H1 (cell line): ENCODE measurements at regions not wholly inside any gene's neighbourhood (a gene's known extent, or its start where the extent isn't known, plus 50 kb on each side); places are given as distances from the start of the nearest gene placed in this dataset.

Experiments
- CTCF ChIA-PET: fragments of 300-600 bp; sonication (Branson Sonifier 250); formaldehyde crosslinking; loops from one replicate; lab custom pipeline; 2021; ENCODE audit not compliant: partially characterized antibody; lab: Charles Lee
- POLR2A ChIA-PET: fragments of 300-600 bp; sonication (Branson Sonifier 250); formaldehyde crosslinking; loops from one replicate; lab custom pipeline; 2021; ENCODE audit warnings: inconsistent platforms; ENCODE audit not compliant: partially characterized antibody; lab: Charles Lee
- DNase-seq, 2 experiments: peaks; one replicate each; pipeline versions ENCODE4 v3.0.0 to v3.0.0-alpha.2; 2010 to 2022; ENCODE audit warnings: low spot score in 2 of 2, low read depth in 1 of 2, mixed read lengths in 1 of 2
- FAIRE-seq: peaks from 2 replicates; lab custom pipeline; 2011; peaks lifted over from hg19 to GRCh38; lab: Jason Lieb, UNC
- H2AFZ ChIP-seq: 2 replicates; pipeline ENCODE4 v1.8.1; 2012; ENCODE audit warnings: low read length, inconsistent platforms
- H2AK5ac ChIP-seq: 2 replicates; pipeline ENCODE4 v1.6.1; 2013; ENCODE audit warnings: low read depth, low read length
- H2BK120ac ChIP-seq: replicated peaks from 2 replicates; pipeline ENCODE3; 2013; ENCODE audit warnings: low read depth, low read length, inconsistent platforms
- H2BK12ac ChIP-seq: 2 replicates; pipeline ENCODE4 v1.6.1; 2013; ENCODE audit warnings: low read depth, low read length
- H2BK15ac ChIP-seq: 2 replicates; pipeline ENCODE4 v1.6.1; 2013; ENCODE audit warnings: low read length
- H2BK20ac ChIP-seq: 2 replicates; pipeline ENCODE4 v1.6.1; 2013; ENCODE audit warnings: low read length
- H2BK5ac ChIP-seq: 2 replicates; pipeline ENCODE4 v1.6.1; 2013; ENCODE audit warnings: low read depth, low read length
- H3K14ac ChIP-seq: 2 replicates; pipeline ENCODE4 v1.6.1; 2013; ENCODE audit warnings: inconsistent platforms; ENCODE audit not compliant: insufficient read length
- H3K18ac ChIP-seq: 2 replicates; pipeline ENCODE4 v1.6.1; 2013; ENCODE audit warnings: low read length; ENCODE audit errors: extremely low read depth
- H3K23ac ChIP-seq: 2 replicates; pipeline ENCODE4 v1.6.1; 2013; ENCODE audit warnings: inconsistent platforms; ENCODE audit not compliant: insufficient read length
- H3K23me2 ChIP-seq: 2 replicates; pipeline ENCODE4 v1.6.1; 2013; ENCODE audit warnings: low read depth, low read length
- H3K27ac ChIP-seq: 2 replicates; pipeline ENCODE4 v1.6.1; 2011; ENCODE audit warnings: low read depth, low read length, inconsistent platforms
- H3K27me3 ChIP-seq, 4 experiments: replicated peaks in 1 of 4; 1 replicate in 1 of 4; 2 replicates in 3 of 4; pipeline versions ENCODE4 v1.6.1 to v1.8.1; 2011 to 2013; ENCODE audit warnings: low read length in 3 of 4, mild to moderate bottlenecking in 3 of 4, inconsistent platforms in 2 of 4, mixed read lengths in 2 of 4, moderate library complexity in 1 of 4; ENCODE audit not compliant: control insufficient read depth in 3 of 4, insufficient read depth in 3 of 4; ENCODE audit errors: extremely low read depth in 1 of 4
- H3K36me3 ChIP-seq, 4 experiments: 2 replicates each; pipeline versions ENCODE4 v1.6.1 to v1.8.1; 2011 to 2013; ENCODE audit warnings: mild to moderate bottlenecking in 4 of 4, low read length in 3 of 4, moderate library complexity in 2 of 4, control low read depth in 1 of 4, inconsistent platforms in 1 of 4; ENCODE audit not compliant: insufficient read depth in 4 of 4, control insufficient read depth in 2 of 4
- H3K4ac ChIP-seq: replicated peaks from 2 replicates; pipeline ENCODE3; 2013; ENCODE audit warnings: low read length, low read depth, mixed read lengths, inconsistent platforms; ENCODE audit not compliant: insufficient read length
- H3K4me1 ChIP-seq, 4 experiments: replicated peaks in 1 of 4; 1 replicate in 1 of 4; 2 replicates in 3 of 4; pipeline versions ENCODE4 v1.6.1 to v1.8.1; 2011 to 2013; ENCODE audit warnings: low read length in 3 of 4, inconsistent platforms in 2 of 4, mixed read lengths in 1 of 4; ENCODE audit not compliant: insufficient read depth in 4 of 4, control insufficient read depth in 3 of 4
- H3K4me2 ChIP-seq, 2 experiments: 2 replicates each; pipeline versions ENCODE4 v1.6.1 to v1.8.1; 2011 to 2013; ENCODE audit warnings: low read depth in 2 of 2, low read length in 2 of 2, control low read depth in 1 of 2, inconsistent platforms in 1 of 2, mild to moderate bottlenecking in 1 of 2; ENCODE audit not compliant: insufficient read depth in 1 of 2
- H3K4me3 ChIP-seq, 4 experiments: fragments of 200-600, 300-600 bp in 1 of 4; sonication (generic), shearing (Covaris generic), sonication (Bioruptor Twin) in 1 of 4; 2 replicates each; pipeline versions ENCODE4 v1.5.1 to v1.8.1; 2011 to 2016; ENCODE audit warnings: low read length in 4 of 4, low read depth in 3 of 4, control low read depth in 2 of 4, inconsistent platforms in 2 of 4, mild to moderate bottlenecking in 2 of 4, mixed read lengths in 1 of 4, moderate library complexity in 1 of 4; ENCODE audit not compliant: insufficient read depth in 2 of 4; ENCODE audit errors: extremely low read depth in 1 of 4
- H3K56ac ChIP-seq: replicated peaks from 2 replicates; pipeline ENCODE3; 2013; ENCODE audit warnings: low read depth, mild to moderate bottlenecking, mixed read lengths, low read length, inconsistent platforms; ENCODE audit not compliant: insufficient read length
- H3K79me1 ChIP-seq: 2 replicates; pipeline ENCODE4 v1.6.1; 2013; ENCODE audit warnings: low read depth, low read length, control low read depth
- H3K79me2 ChIP-seq, 2 experiments: 2 replicates each; pipeline versions ENCODE4 v1.6.1 to v1.8.1; 2012 to 2013; ENCODE audit warnings: low read length in 2 of 2, mild to moderate bottlenecking in 2 of 2, inconsistent platforms in 1 of 2; ENCODE audit not compliant: insufficient read depth in 2 of 2, control insufficient read depth in 1 of 2
- H3K9ac ChIP-seq, 4 experiments: replicated peaks in 1 of 4; 1 replicate in 1 of 4; 2 replicates in 3 of 4; pipeline versions ENCODE4 v1.6.1 to v1.8.1; 2011 to 2013; ENCODE audit warnings: low read depth in 3 of 4, low read length in 3 of 4, control low read depth in 2 of 4, mild to moderate bottlenecking in 2 of 4, moderate library complexity in 2 of 4, inconsistent platforms in 1 of 4; ENCODE audit errors: extremely low read depth in 1 of 4
- H3K9me3 ChIP-seq, 2 experiments: 2 replicates each; pipeline versions ENCODE4 v1.6.1 to v1.8.1; 2012 to 2013; ENCODE audit warnings: mild to moderate bottlenecking in 2 of 2, moderate library complexity in 2 of 2, control low read depth in 1 of 2, inconsistent platforms in 1 of 2, low read depth in 1 of 2, low read length in 1 of 2, mixed read lengths in 1 of 2; ENCODE audit not compliant: insufficient read depth in 2 of 2
- H4K20me1 ChIP-seq, 2 experiments: replicated peaks in 1 of 2; 2 replicates each; pipeline versions ENCODE3 to v1.8.1; 2011 to 2013; ENCODE audit warnings: inconsistent platforms in 2 of 2, low read length in 2 of 2, mild to moderate bottlenecking in 1 of 2; ENCODE audit not compliant: insufficient read depth in 2 of 2, control insufficient read depth in 1 of 2
- H4K5ac ChIP-seq: 2 replicates; pipeline ENCODE4 v1.6.1; 2013; ENCODE audit warnings: low read length, low read depth, mixed read lengths, inconsistent platforms; ENCODE audit not compliant: insufficient read length
- H4K8ac ChIP-seq: 2 replicates; pipeline ENCODE4 v1.8.0; 2013; ENCODE audit warnings: mild to moderate bottlenecking, moderate library complexity, low read length, inconsistent platforms; ENCODE audit not compliant: insufficient read depth; ENCODE audit errors: extremely low read depth
- H4K91ac ChIP-seq: replicated peaks from 2 replicates; pipeline ENCODE3; 2013; ENCODE audit warnings: low read length, mixed read lengths, inconsistent platforms; ENCODE audit not compliant: insufficient read length
- BACH1 ChIP-seq: IDR thresholded peaks from 2 replicates; pipeline ENCODE4 v1.6.1; 2012; ENCODE audit warnings: low read length, improper control_type of control experiment
- BRCA1 ChIP-seq: IDR thresholded peaks from 2 replicates; pipeline ENCODE4 v1.6.1; 2012; ENCODE audit warnings: low read depth, low read length, improper control_type of control experiment
- CHD1 ChIP-seq: IDR thresholded peaks from 2 replicates; pipeline ENCODE4 v1.6.1; 2012; ENCODE audit warnings: low read depth, low read length, improper control_type of control experiment
- EGR1 ChIP-seq: IDR thresholded peaks from 2 replicates; pipeline ENCODE4 v1.6.1; 2011; ENCODE audit warnings: low read depth, low read length, borderline replicate concordance
- EP300 ChIP-seq, 2 experiments: IDR thresholded peaks; 1 replicate in 1 of 2; 2 replicates in 1 of 2; pipeline ENCODE4 v1.6.1; 2011 to 2012; ENCODE audit warnings: low read depth in 2 of 2, low read length in 2 of 2, mild to moderate bottlenecking in 2 of 2, borderline replicate concordance in 1 of 2, inconsistent platforms in 1 of 2, moderate library complexity in 1 of 2
- GABPA ChIP-seq: IDR thresholded peaks from 2 replicates; pipeline ENCODE4 v1.6.1; 2011; ENCODE audit warnings: mild to moderate bottlenecking, low read length, moderate library complexity, borderline replicate concordance; ENCODE audit not compliant: insufficient read depth
- KDM4A ChIP-seq: IDR thresholded peaks from one replicate; pipeline ENCODE4 v1.7.1; 2012; ENCODE audit warnings: low read depth, mild to moderate bottlenecking, moderate library complexity, low read length, inconsistent platforms; ENCODE audit not compliant: severe bottlenecking
- NANOG ChIP-seq: IDR thresholded peaks from 2 replicates; pipeline ENCODE4 v1.6.1; 2011; ENCODE audit warnings: low read length, low read depth, mild to moderate bottlenecking, inconsistent platforms; ENCODE audit not compliant: insufficient read depth, poor library complexity, severe bottlenecking
- TBP ChIP-seq: IDR thresholded peaks from 2 replicates; pipeline ENCODE4 v1.6.1; 2011; ENCODE audit warnings: low read depth, low read length, improper control_type of control experiment
- WGBS, 2 experiments: shearing (Covaris generic) in 1 of 2; methylation state at CpG; one replicate each; pipeline versions ENCODE4 v1.1.6 to v1.1.7; 2013 to 2015; ENCODE audit warnings: low lambda C conversion rate in 2 of 2, mixed read lengths in 2 of 2, inconsistent platforms in 1 of 2, low coverage in 1 of 2, missing lambda C conversion rate in 1 of 2; ENCODE audit not compliant: insufficient replicate concordance in 2 of 2, insufficient coverage in 1 of 2, insufficient read length in 1 of 2; ENCODE audit errors: extremely low coverage in 1 of 2, missing lambda C conversion rate in 1 of 2; 5-methylcytosine and 5-hydroxymethylcytosine counted together
- TF ChIP-seq, protein P1 (sequence below): IDR thresholded peaks from 2 replicates; pipeline ENCODE4 v1.6.1; 2012; ENCODE audit warnings: inconsistent platforms
- TF ChIP-seq, protein P2 (sequence below), 3 experiments: IDR thresholded peaks; 1 replicate in 2 of 3; 2 replicates in 1 of 3; pipeline versions ENCODE4 v1.5.1 to v1.6.1; 2011; ENCODE audit warnings: low read length in 3 of 3, mild to moderate bottlenecking in 3 of 3, inconsistent platforms in 2 of 3, low read depth in 1 of 3, moderate library complexity in 1 of 3; ENCODE audit not compliant: insufficient read depth in 1 of 3; ENCODE audit errors: control extremely low read depth in 1 of 3

DNA sequence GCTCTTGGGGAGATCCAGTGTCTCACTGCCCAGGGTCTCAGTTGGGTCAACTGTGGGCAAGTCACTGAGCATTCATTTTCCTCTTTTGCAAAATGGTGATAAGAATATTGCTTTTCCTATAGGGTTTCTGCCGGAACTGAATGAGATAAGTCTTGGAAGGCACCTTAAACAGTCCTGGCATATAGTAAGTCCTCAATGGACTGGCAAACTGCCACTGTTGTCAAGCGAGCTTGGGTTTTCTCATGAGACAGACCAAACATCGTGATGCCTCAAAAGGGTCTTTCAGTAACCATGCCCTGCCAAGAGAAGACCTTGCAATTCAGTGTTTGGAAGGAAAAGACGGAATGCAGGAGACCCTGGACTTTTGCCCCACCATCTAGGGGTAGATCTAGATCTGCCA lies 251.5 kb downstream of the WDR11 start:
- no peak overlapping the region for H3K14ac ChIP-seq
- 94% methylated on average over 4 of the region's 4 CpGs; no CpG with 5 or more reads in 1 of the 2 experiments for WGBS, 2 experiments
- no peak for FAIRE-seq
- H3K9me3 ChIP-seq, result no peaks in the 10 kb centered on the region
- no peak overlapping the region for H2BK5ac ChIP-seq
- H3K79me2 ChIP-seq, result no peaks in the 10 kb centered on the region
- peaks cover 2 to 10% (median 7%) of the 10 kb centered on the region in 4 experiments; a peak in 4 of 7 replicates for H3K4me1 ChIP-seq
- no peaks in the 10 kb centered on the region for H3K36me3 ChIP-seq
- H3K27ac ChIP-seq, result no peak overlapping the region
- no peak overlapping the region for H3K18ac ChIP-seq
- DNase-seq, result no peak
- no peaks in the 10 kb centered on the region for H3K79me1 ChIP-seq
- H3K9ac ChIP-seq, result no peak overlapping the region
- H2BK20ac ChIP-seq, result no peak overlapping the region
- ChIA-PET CTCF (interaction anchor here (0.9 kb wide), 1 partner anchor 10 kb away, joined by 3 read pairs; no protein-coding TSS in a partner anchor), POLR2A (no interaction called here)
- H4K5ac ChIP-seq, result no peak overlapping the region
- no peak overlapping the region for H2AK5ac ChIP-seq
- no peak overlapping the region for H3K4me2 ChIP-seq
- no peaks in the 10 kb centered on the region for H3K23me2 ChIP-seq
- H2AFZ ChIP-seq, result no peak overlapping the region
- no peak overlapping the region for H3K56ac ChIP-seq
- no peak overlapping the region for H2BK15ac ChIP-seq
- H3K4ac ChIP-seq, result no peak overlapping the region
- no peak overlapping the region for H4K8ac ChIP-seq
- H2BK12ac ChIP-seq, result no peak overlapping the region
- H3K27me3 ChIP-seq, result no peaks in the 10 kb centered on the region; a peak in 1 of 7 replicates
- no peak overlapping the region for H2BK120ac ChIP-seq
- H4K91ac ChIP-seq, result no peak overlapping the region
- H3K23ac ChIP-seq, result no peak overlapping the region
- no peak overlapping the region for H3K4me3 ChIP-seq
- no peaks in the 10 kb centered on the region for H4K20me1 ChIP-seq
- TF ChIP-seq NANOG (no peak), TBP (no peak), EGR1 (no peak), GABPA (no peak), KDM4A (no peak), BRCA1 (no peak), EP300 (IDR thresholded peaks at IDR 0.05; ENCODE audit: borderline replicate concordance in 1 of 2, low read depth in 2 of 2, low read length in 2 of 2) (no peak), BACH1 (no peak), CHD1 (no peak)
- TF ChIP-seq, protein P1, sequence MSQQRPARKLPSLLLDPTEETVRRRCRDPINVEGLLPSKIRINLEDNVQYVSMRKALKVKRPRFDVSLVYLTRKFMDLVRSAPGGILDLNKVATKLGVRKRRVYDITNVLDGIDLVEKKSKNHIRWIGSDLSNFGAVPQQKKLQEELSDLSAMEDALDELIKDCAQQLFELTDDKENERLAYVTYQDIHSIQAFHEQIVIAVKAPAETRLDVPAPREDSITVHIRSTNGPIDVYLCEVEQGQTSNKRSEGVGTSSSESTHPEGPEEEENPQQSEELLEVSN, result no peak
- TF ChIP-seq, protein P2, sequence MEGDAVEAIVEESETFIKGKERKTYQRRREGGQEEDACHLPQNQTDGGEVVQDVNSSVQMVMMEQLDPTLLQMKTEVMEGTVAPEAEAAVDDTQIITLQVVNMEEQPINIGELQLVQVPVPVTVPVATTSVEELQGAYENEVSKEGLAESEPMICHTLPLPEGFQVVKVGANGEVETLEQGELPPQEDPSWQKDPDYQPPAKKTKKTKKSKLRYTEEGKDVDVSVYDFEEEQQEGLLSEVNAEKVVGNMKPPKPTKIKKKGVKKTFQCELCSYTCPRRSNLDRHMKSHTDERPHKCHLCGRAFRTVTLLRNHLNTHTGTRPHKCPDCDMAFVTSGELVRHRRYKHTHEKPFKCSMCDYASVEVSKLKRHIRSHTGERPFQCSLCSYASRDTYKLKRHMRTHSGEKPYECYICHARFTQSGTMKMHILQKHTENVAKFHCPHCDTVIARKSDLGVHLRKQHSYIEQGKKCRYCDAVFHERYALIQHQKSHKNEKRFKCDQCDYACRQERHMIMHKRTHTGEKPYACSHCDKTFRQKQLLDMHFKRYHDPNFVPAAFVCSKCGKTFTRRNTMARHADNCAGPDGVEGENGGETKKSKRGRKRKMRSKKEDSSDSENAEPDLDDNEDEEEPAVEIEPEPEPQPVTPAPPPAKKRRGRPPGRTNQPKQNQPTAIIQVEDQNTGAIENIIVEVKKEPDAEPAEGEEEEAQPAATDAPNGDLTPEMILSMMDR (IDR thresholded peaks at IDR 0.05; ENCODE audit: control extremely low read depth in 1 of 3, insufficient read depth in 1 of 3, low read depth in 1 of 3, low read length in 3 of 3), result no peak
